Right lobe of liver (tissue), 6 donors: ENCODE measurements at regions not wholly inside any gene's neighbourhood (a gene's known extent, or its start where the extent isn't known, plus 50 kb on each side); places are given as distances from the start of the nearest gene placed in this dataset.
A peak's percentile ranks its signal among the peaks of the same experiment; 100 is the strongest.

Experiments
- ATAC-seq, 4 donors: fragments of 200-7000 bp; cut with Tn5 transposase; one replicate each; pipeline ENCODE4 v1.9.1; 2020; ENCODE audit warnings: mild to moderate bottlenecking in 4 of 4, moderate library complexity in 4 of 4
- DNase-seq, 3 donors: peaks; one replicate each; pipeline ENCODE4 v3.0.0-alpha.2; 2020
- H3K27ac ChIP-seq, 3 donors: fragments of 200-600 bp; one replicate each; pipeline ENCODE4 v1.8.0; 2022
- H3K27me3 ChIP-seq, 2 donors: fragments of 200-600 bp; one replicate each; pipeline ENCODE4 v1.8.0; 2022
- H3K36me3 ChIP-seq, 4 donors: fragments of 200-600 bp; sonication (generic) in 1 of 4; one replicate each; pipeline versions ENCODE4 v1.5.1 to v1.8.0; 2017 to 2022; ENCODE audit warnings: control low read depth in 1 of 4
- H3K4me1 ChIP-seq, 4 donors: fragments of 200-600 bp; sonication (generic) in 1 of 4; one replicate each; pipeline versions ENCODE4 v1.5.1 to v1.8.0; 2017 to 2022; ENCODE audit warnings: control low read depth in 1 of 4
- H3K4me3 ChIP-seq, 3 donors: fragments of 200-600 bp; one replicate each; pipeline ENCODE4 v1.8.0; 2022
- H3K9me3 ChIP-seq, 4 donors: fragments of 200-600 bp; sonication (generic) in 1 of 4; one replicate each; pipeline versions ENCODE4 v1.5.1 to v1.8.0; 2017 to 2022; ENCODE audit warnings: control low read depth in 1 of 4
- POLR2A ChIP-seq: fragments of 450-650 bp; IDR thresholded peaks from one replicate; pipeline ENCODE4 v1.6.1; 2017; ENCODE audit warnings: antibody characterized with exemption, mild to moderate bottlenecking
- WGBS: methylation state at CpG from one replicate; pipeline ENCODE4 v1.1.6; 2018; ENCODE audit warnings: low coverage, low lambda C conversion rate; ENCODE audit not compliant: insufficient coverage; ENCODE audit errors: missing lambda C conversion rate; 5-methylcytosine and 5-hydroxymethylcytosine counted together
- intact Hi-C, 2 donors: fragments of 100-400 bp; cut with DNase I; formaldehyde crosslinking; loops; one replicate each; pipeline versions ENCODE4 v1.11.2 to v1.14.1; 2022
- TF ChIP-seq, protein P1 (sequence below), 4 donors: fragments of 200-600 bp in 3 of 4; fragments of 450-650 bp in 1 of 4; IDR thresholded peaks; one replicate each; pipeline versions ENCODE4 v1.5.1 to v1.8.0; 2016 to 2022; ENCODE audit warnings: antibody characterized with exemption in 4 of 4, mild to moderate bottlenecking in 2 of 4
- donor health status: DM: no; HTN: yes; CAD: no.
- donor health status: DM: no; HTN: no; CAD: no.
- donor health status: DM: no; HTN: no; CAD: no.
- donor health status: DM: no; HTN: yes; CAD: no.
- donor health status: DM: no; HTN: yes; CAD: no.

DNA sequence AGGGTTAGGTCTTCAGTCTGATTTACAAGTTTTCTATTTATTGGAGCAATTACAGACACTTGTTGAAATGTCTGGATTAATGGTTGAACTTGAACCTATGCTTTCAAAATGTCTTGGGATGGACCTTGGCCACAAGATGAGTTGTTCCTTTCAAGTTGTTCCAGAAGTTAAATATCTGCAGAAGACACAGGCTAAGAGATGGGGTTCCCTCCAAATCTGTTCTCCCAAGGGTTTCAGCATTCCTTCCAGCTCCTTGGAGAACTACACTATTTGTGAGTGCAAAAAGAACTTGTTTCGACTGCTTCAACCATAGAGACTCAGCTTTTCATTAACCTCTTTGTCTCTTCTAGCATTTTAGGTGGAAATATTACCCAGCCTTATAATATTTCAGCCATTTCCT is 189.0 kb upstream of the BLID start:
- no peaks in the 10 kb centered on the region for H3K9me3 ChIP-seq
- ATAC-seq (no peak), DNase-seq (no peak)
- H3K36me3 ChIP-seq: no peaks in the 10 kb centered on the region
- H3K4me1 ChIP-seq: no peaks in the 10 kb centered on the region
- no peak overlapping the region for H3K4me3 ChIP-seq
- TF ChIP-seq, protein P1, sequence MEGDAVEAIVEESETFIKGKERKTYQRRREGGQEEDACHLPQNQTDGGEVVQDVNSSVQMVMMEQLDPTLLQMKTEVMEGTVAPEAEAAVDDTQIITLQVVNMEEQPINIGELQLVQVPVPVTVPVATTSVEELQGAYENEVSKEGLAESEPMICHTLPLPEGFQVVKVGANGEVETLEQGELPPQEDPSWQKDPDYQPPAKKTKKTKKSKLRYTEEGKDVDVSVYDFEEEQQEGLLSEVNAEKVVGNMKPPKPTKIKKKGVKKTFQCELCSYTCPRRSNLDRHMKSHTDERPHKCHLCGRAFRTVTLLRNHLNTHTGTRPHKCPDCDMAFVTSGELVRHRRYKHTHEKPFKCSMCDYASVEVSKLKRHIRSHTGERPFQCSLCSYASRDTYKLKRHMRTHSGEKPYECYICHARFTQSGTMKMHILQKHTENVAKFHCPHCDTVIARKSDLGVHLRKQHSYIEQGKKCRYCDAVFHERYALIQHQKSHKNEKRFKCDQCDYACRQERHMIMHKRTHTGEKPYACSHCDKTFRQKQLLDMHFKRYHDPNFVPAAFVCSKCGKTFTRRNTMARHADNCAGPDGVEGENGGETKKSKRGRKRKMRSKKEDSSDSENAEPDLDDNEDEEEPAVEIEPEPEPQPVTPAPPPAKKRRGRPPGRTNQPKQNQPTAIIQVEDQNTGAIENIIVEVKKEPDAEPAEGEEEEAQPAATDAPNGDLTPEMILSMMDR (IDR thresholded peaks at IDR 0.05): no peak
- no peak for TF ChIP-seq POLR2A
- WGBS: 83% methylated on average over 1 of the region's 1 CpG
- no peak overlapping the region for H3K27ac ChIP-seq
- intact Hi-C loops: no loop called here
- H3K27me3 ChIP-seq: no peaks in the 10 kb centered on the region

DNA sequence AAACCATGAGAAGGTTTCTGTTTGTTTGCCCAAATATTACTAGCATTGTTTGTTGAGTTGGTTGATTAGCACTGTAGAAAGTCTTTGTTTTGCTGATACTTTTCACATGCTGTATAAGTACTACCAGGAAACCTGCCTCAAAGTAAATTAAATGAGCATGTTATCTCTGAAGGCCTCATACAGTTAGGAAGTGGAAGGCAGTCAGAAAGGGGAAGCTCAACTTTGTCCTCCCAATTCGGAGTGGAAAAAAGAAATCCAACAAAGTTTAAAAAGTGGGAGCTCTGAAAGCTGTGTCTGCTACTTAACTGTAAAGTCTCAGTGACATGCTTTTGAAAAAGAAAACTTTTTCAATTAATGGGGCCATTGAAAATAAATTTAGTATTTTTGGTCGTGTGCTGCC is 188.3 kb upstream of the BLID start:
- Histone ChIP-seq H3K9me3 (no peaks in the 10 kb centered on the region), H3K4me3 (no peak overlapping the region), H3K36me3 (no peaks in the 10 kb centered on the region), H3K27ac (no peak overlapping the region), H3K27me3 (no peaks in the 10 kb centered on the region), H3K4me1 (no peaks in the 10 kb centered on the region)
- intact Hi-C loops: no loop called here
- DNase-seq (no peak), ATAC-seq (no peak)
- TF ChIP-seq POLR2A: no peak
- TF ChIP-seq, protein P1 (IDR thresholded peaks at IDR 0.05): no peak
- 63% methylated on average over 2 of the region's 2 CpGs for WGBS

DNA sequence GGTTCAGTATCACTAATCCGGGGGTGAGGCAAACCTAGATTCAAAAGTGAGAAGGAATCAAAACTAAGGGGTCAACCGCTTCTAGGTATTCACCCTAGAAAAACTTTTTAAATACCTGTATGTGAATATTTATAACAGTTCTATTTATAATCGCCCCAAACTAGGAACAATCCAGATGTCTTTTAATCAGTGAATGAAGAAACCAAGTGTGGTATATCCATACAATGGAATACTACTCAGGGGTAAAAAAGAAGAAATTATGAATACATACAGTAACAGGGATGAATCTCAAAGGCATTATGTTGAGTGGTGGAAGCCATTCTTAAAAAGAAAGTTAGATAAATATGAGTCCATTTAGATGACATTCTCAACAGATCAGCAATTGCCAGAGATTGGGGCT is 178.0 kb upstream of the BLID start:
- WGBS: 67% methylated on average over 3 of the region's 3 CpGs
- H3K27me3 ChIP-seq: no peaks in the 10 kb centered on the region
- DNase-seq: no peak
- no peak for TF ChIP-seq POLR2A
- TF ChIP-seq, protein P1 (IDR thresholded peaks at IDR 0.05): no peak
- peaks cover 0 to 7% (median 0%) of the 10 kb centered on the region in 4 donors for H3K9me3 ChIP-seq
- no peak for ATAC-seq
- no peaks in the 10 kb centered on the region for H3K36me3 ChIP-seq
- H3K4me1 ChIP-seq: no peaks in the 10 kb centered on the region
- intact Hi-C loops: no loop called here
- no peak overlapping the region for H3K4me3 ChIP-seq
- H3K27ac ChIP-seq: no peak overlapping the region

DNA sequence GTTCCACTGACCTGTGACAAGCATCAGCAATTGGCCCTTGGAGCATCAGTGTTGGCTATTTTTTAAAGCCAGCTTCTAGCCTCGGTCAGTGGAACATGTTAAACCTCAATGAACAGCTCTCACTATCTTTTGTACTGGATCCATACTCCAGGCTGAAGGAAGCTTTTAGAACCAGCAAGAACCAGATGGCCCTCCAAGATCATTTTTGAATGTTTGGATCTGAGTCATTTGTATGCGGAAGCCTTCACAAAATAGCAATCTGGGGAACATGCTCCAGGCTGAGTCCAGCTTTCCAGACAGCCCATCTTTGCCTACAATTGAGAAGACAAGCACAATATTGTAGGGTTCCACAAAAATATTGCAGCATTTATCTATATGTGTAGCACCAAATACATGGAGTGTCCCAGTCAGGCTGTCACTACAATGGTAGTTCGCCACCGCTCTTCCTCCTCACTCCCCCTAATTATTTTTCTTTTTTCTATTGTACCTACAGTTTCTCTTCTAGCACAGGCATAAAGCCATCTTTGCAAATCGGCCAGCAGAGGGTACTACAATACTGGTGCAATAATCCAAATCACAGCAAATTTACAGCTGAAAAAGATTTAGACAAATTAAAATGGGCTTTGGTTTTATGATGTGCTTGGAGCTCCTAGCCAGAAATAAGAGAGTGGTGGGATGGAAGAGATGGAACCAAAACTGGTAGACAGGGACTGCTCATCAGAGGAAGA is 177.4 kb upstream of the BLID start:
- Histone ChIP-seq H3K27me3 (no peaks in the 10 kb centered on the region), H3K4me3 (no peak overlapping the region), H3K27ac (no peak overlapping the region), H3K4me1 (no peaks in the 10 kb centered on the region), H3K9me3 (peaks cover 0 to 1% (median 0%) of the 10 kb centered on the region in 4 donors), H3K36me3 (no peaks in the 10 kb centered on the region)
- TF ChIP-seq POLR2A: no peak
- TF ChIP-seq, protein P1 (IDR thresholded peaks at IDR 0.05): peak; percentile 29 to 53 (median 42)
- intact Hi-C loops: no loop called here
- DNase-seq (no peak), ATAC-seq (peak in 3 of 4 donors; percentile 22 to 51 (median 38))
- 74% methylated on average over 5 of the region's 5 CpGs for WGBS
